DND-41 (cell line): ENCODE measurements at regions not wholly inside any gene's neighbourhood (a gene's known extent, or its start where the extent isn't known, plus 50 kb on each side); places are given as distances from the start of the nearest gene placed in this dataset.

Source experiments
- ATAC-seq: fragments of 200-7000 bp; cut with Tn5 transposase; 3 replicates; pipeline ENCODE4 v1.9.1; 2021; ENCODE audit warnings: low read depth; ENCODE audit not compliant: insufficient read depth
- DNase-seq: peaks from one replicate; pipeline ENCODE4 v3.0.0-alpha.2; 2020
- H2AFZ ChIP-seq: 2 replicates; pipeline ENCODE4 v1.6.0; 2012; ENCODE audit warnings: low read depth, low read length
- H3K27ac ChIP-seq: 2 replicates; pipeline ENCODE4 v1.5.1; 2012; ENCODE audit warnings: low read length, inconsistent platforms
- H3K27me3 ChIP-seq: fragments of 200-600 bp; sonication (generic); 2 replicates; pipeline ENCODE4 v1.6.0; 2012; ENCODE audit warnings: low read length, mild to moderate bottlenecking, inconsistent platforms; ENCODE audit not compliant: insufficient read depth, poor library complexity
- H3K36me3 ChIP-seq: 2 replicates; pipeline ENCODE4 v1.5.1; 2012; ENCODE audit warnings: low read length, inconsistent platforms; ENCODE audit not compliant: insufficient read depth
- H3K4me1 ChIP-seq: 2 replicates; pipeline ENCODE4 v1.5.1; 2012; ENCODE audit warnings: mild to moderate bottlenecking, low read length; ENCODE audit not compliant: insufficient read depth
- H3K4me2 ChIP-seq: 2 replicates; pipeline ENCODE4 v1.6.0; 2012; ENCODE audit warnings: mild to moderate bottlenecking, moderate library complexity, low read length, inconsistent platforms; ENCODE audit not compliant: insufficient read depth
- H3K4me3 ChIP-seq, 2 experiments: fragments of 200-600 bp in 1 of 2; shearing (Covaris generic) in 1 of 2; 2 replicates each; pipeline ENCODE4 v1.5.1; 2012 to 2016; ENCODE audit warnings: inconsistent platforms in 2 of 2, low read length in 2 of 2, mild to moderate bottlenecking in 2 of 2, low read depth in 1 of 2, moderate library complexity in 1 of 2
- H3K79me2 ChIP-seq: 2 replicates; pipeline ENCODE4 v1.6.0; 2012; ENCODE audit warnings: low read length, inconsistent platforms; ENCODE audit not compliant: insufficient read depth
- H3K9ac ChIP-seq: 2 replicates; pipeline ENCODE4 v1.6.0; 2012; ENCODE audit warnings: low read depth, mild to moderate bottlenecking, inconsistent platforms, low read length, moderate library complexity
- H3K9me3 ChIP-seq: 2 replicates; pipeline ENCODE4 v1.5.1; 2012; ENCODE audit warnings: low read length, moderate library complexity, mild to moderate bottlenecking, inconsistent platforms; ENCODE audit not compliant: insufficient read depth, severe bottlenecking
- H4K20me1 ChIP-seq: 2 replicates; pipeline ENCODE4 v1.6.0; 2012; ENCODE audit warnings: low read length; ENCODE audit not compliant: insufficient read depth
- EZH2 ChIP-seq: IDR thresholded peaks from 3 replicates; pipeline ENCODE4 v1.6.1; 2012; ENCODE audit warnings: borderline replicate concordance, low read depth, mild to moderate bottlenecking, moderate library complexity, low read length, inconsistent platforms; ENCODE audit not compliant: severe bottlenecking
- TF ChIP-seq, protein P1 (sequence below): IDR thresholded peaks from 2 replicates; pipeline ENCODE4 v1.5.1; 2012; ENCODE audit warnings: borderline replicate concordance, low read length, moderate library complexity, mild to moderate bottlenecking; ENCODE audit not compliant: poor library complexity, severe bottlenecking; ENCODE audit errors: extremely low read depth

DNA sequence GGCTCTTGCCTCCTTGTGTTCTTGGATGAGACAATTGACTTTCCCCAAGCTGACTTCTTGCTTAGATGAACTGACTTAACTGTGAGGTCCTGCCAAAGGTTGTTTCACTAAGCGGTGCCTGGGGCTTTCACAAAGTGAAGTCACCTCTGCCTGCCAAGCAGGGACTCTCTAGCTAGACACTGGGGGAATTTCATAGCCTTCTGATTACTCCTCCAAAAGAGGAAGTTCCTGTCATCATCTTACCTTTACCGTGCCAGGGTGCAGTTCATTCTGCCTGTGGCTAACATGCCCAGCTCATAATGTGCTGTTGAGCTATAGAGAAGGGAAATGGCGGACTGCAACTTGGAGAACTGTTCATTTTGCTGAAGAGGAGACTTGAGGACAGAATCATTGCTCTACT is 472.0 kb upstream of the WWC1 start:
- H3K9me3 ChIP-seq, result no peaks in the 10 kb centered on the region
- no peak overlapping the region for H2AFZ ChIP-seq
- no peak overlapping the region for H3K4me3 ChIP-seq
- H3K9ac ChIP-seq, result no peak overlapping the region
- no peak for DNase-seq
- no peak overlapping the region for H3K4me2 ChIP-seq
- no peak for TF ChIP-seq EZH2
- H3K27ac ChIP-seq, result no peak overlapping the region
- no peak for ATAC-seq
- H3K27me3 ChIP-seq, result no peaks in the 10 kb centered on the region
- H3K4me1 ChIP-seq, result no peaks in the 10 kb centered on the region
- H3K36me3 ChIP-seq, result no peaks in the 10 kb centered on the region
- no peaks in the 10 kb centered on the region for H3K79me2 ChIP-seq
- no peaks in the 10 kb centered on the region for H4K20me1 ChIP-seq

DNA sequence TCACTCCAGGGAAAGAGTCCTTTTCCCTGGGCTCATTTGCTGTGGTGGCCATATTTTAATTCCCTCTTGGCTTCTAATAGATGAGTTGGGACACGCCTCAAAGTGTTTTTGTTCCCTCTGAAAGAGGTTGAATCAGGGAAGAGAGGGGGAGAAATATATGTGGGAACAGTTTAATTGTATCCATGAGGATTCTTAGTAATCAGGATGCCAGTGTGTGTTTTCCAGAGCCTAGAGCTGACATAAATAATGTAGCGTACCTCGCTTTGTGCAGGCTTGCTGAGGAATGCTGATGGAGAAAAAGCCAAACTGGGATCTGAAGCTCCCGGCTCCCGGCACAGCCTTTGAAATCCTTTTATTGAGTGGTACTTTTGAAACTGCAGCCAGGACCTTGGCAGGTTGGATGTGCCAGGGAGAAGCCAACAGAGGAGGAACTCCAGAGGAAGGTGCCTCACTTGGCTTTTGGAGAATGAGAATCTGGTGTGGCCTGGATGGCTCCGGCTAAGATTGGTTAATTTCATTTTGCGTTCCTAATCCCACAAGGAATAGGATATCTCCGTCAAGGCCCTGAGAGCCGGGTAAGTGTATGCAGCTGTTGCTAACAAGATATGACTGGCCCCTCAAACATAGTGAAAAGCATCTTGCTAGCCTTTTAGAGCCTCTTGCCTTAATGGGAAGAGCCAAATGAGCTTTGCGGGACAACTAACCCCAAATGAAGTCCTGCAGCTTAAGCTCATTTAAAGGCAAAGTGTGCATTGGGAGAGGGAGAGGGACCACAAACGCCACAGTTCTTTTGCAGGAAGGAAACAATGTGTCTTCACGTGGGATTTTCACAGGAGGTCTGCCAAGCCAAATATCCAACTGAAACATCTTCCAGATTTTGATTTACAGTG is 471.1 kb upstream of the WWC1 start:
- H3K4me2 ChIP-seq, result no peak overlapping the region
- no peak overlapping the region for H3K27ac ChIP-seq
- ATAC-seq, result no peak
- no peaks in the 10 kb centered on the region for H3K36me3 ChIP-seq
- no peak for TF ChIP-seq EZH2
- TF ChIP-seq, protein P1, sequence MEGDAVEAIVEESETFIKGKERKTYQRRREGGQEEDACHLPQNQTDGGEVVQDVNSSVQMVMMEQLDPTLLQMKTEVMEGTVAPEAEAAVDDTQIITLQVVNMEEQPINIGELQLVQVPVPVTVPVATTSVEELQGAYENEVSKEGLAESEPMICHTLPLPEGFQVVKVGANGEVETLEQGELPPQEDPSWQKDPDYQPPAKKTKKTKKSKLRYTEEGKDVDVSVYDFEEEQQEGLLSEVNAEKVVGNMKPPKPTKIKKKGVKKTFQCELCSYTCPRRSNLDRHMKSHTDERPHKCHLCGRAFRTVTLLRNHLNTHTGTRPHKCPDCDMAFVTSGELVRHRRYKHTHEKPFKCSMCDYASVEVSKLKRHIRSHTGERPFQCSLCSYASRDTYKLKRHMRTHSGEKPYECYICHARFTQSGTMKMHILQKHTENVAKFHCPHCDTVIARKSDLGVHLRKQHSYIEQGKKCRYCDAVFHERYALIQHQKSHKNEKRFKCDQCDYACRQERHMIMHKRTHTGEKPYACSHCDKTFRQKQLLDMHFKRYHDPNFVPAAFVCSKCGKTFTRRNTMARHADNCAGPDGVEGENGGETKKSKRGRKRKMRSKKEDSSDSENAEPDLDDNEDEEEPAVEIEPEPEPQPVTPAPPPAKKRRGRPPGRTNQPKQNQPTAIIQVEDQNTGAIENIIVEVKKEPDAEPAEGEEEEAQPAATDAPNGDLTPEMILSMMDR, result no peak
- no peak overlapping the region for H3K4me3 ChIP-seq
- no peaks in the 10 kb centered on the region for H3K9me3 ChIP-seq
- no peak for DNase-seq
- H3K9ac ChIP-seq, result no peak overlapping the region
- no peaks in the 10 kb centered on the region for H3K27me3 ChIP-seq
- no peak overlapping the region for H2AFZ ChIP-seq
- no peaks in the 10 kb centered on the region for H3K79me2 ChIP-seq
- H4K20me1 ChIP-seq, result no peaks in the 10 kb centered on the region
- no peaks in the 10 kb centered on the region for H3K4me1 ChIP-seq

DNA sequence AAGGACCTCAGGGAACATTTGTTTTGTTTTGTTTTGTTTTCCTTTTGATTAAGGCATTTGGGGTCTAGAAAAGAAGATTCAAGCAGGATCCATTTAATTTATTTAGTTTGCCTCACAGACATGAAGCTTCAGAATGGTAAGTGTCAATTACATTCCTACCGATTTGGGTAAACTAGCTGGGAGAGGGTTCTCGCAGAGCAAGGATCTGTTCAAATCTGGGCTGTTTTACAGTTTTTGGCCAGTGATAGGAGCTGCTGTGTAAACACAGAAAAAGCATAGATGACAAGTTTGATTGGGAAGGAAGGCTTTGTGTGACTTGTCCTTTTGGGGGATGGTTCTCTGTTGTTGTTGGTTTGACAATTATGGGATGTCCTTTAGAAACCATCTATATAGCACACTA is 470.3 kb upstream of the WWC1 start:
- Histone ChIP-seq H3K27ac (no peak overlapping the region), H3K9ac (no peak overlapping the region), H3K36me3 (no peaks in the 10 kb centered on the region), H3K4me1 (no peaks in the 10 kb centered on the region), H3K4me3 (no peak overlapping the region), H3K27me3 (no peaks in the 10 kb centered on the region), H3K79me2 (no peaks in the 10 kb centered on the region), H2AFZ (no peak overlapping the region), H3K4me2 (no peak overlapping the region), H4K20me1 (no peaks in the 10 kb centered on the region), H3K9me3 (no peaks in the 10 kb centered on the region)
- TF ChIP-seq EZH2, result no peak
- TF ChIP-seq, protein P1, result no peak
- DNase-seq, result no peak
- ATAC-seq, result no peak

DNA sequence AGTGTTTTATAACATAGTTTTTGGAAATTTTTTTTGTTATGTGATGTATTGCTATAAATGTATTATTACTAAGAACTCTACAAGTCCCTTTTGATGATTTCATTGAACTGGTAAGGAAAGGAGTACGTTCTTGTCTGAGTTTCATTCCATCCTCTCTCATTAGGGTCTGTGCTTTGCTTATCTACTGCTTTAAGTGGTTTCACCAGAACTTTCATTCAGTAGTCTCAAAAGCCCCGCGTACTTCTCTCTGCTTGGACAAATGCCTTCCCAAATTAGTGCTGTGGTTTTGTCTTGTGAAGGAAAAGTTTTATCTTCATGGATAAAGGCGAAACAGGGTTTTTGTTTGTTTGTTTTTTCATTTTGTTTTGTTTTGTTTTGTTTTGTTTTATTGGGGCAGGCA is 469.8 kb upstream of the WWC1 start:
- no peaks in the 10 kb centered on the region for H3K36me3 ChIP-seq
- DNase-seq, result no peak
- H3K27me3 ChIP-seq, result no peaks in the 10 kb centered on the region
- H2AFZ ChIP-seq, result no peak overlapping the region
- no peaks in the 10 kb centered on the region for H3K9me3 ChIP-seq
- no peak for TF ChIP-seq EZH2
- TF ChIP-seq, protein P1, result no peak
- no peaks in the 10 kb centered on the region for H4K20me1 ChIP-seq
- H3K4me3 ChIP-seq, result no peak overlapping the region
- H3K4me1 ChIP-seq, result no peaks in the 10 kb centered on the region
- H3K4me2 ChIP-seq, result no peak overlapping the region
- H3K27ac ChIP-seq, result no peak overlapping the region
- H3K79me2 ChIP-seq, result no peaks in the 10 kb centered on the region
- no peak for ATAC-seq
- no peak overlapping the region for H3K9ac ChIP-seq
